ENCODE measurements at regions not wholly inside any gene's neighbourhood (a gene's known extent, or its start where the extent isn't known, plus 50 kb on each side); places are given as distances from the start of the nearest gene placed in this dataset.

- CTCF ChIA-PET, result interaction anchor here (1.4 kb wide), 1 partner anchor 15 kb away, joined by 3 read pairs; no protein-coding TSS in a partner anchor
- H3K9me3 Mint-ChIP-seq, result peaks cover 17% of the 10 kb centered on the region
- no peak for TF ChIP-seq CTCF (IDR thresholded peaks at IDR 0.05)
- peaks cover 4% of the 10 kb centered on the region for H3K36me3 Mint-ChIP-seq (ENCODE audit: low read depth)
- DNase-seq (no peak), ATAC-seq (no peak)
- peaks cover 1% of the 10 kb centered on the region for H3K27me3 Mint-ChIP-seq
- H3K4me1 Mint-ChIP-seq (ENCODE audit: low read depth), result peaks cover 9% of the 10 kb centered on the region
- POLR2A ChIA-PET, result no interaction called here
- no peak overlapping the region for H3K4me3 Mint-ChIP-seq
- intact Hi-C loops (cut with micrococcal nuclease), result no loop called here
- H3K27ac Mint-ChIP-seq, result no peak overlapping the region
These were observed 76.7 kb upstream of the RAPGEF4 start for GRCh38 chr2:172658945-172659344.

DNA sequence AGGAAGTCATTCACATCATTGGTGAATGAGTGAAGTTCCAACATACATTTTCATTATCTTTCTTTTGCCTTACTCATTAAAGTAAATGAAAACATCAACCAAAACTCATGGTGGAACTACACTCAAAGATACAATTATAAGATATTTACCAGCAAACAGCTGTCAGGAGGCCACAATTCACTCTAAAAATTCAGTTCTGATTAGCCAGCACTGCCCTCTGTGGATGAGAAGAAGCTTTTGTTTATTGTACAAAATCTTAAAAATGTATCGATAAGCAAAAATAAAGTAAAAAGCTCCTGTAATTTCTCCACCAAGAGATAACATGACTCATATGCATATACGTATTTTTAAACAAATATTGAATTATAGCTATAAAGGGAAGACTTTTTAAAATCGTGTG is 73.5 kb upstream of the RAPGEF4 start:
- TF ChIP-seq CTCF (IDR thresholded peaks at IDR 0.05), result no peak
- peaks cover 32% of the 10 kb centered on the region for H3K9me3 Mint-ChIP-seq
- ChIA-PET CTCF (interaction anchor here (0.8 to 2.0 kb wide), 3 partner anchors 9 to 48 kb away, joined by 3 to 8 read pairs (median 5); no protein-coding TSS in a partner anchor), POLR2A (interaction anchor here (0.9 kb wide), 1 partner anchor 123 kb away, joined by 3 read pairs; no protein-coding TSS in a partner anchor)
- ATAC-seq, result no peak
- H3K4me3 Mint-ChIP-seq, result no peak overlapping the region
- H3K27me3 Mint-ChIP-seq, result peaks cover 1% of the 10 kb centered on the region
- intact Hi-C loops (cut with micrococcal nuclease), result no loop called here
- peaks cover 4% of the 10 kb centered on the region for H3K36me3 Mint-ChIP-seq (ENCODE audit: low read depth)
- DNase-seq, result no peak
- no peak overlapping the region for H3K27ac Mint-ChIP-seq
- H3K4me1 Mint-ChIP-seq (ENCODE audit: low read depth), result no peaks in the 10 kb centered on the region

- intact Hi-C loops (cut with micrococcal nuclease), result no loop called here
- H3K4me1 Mint-ChIP-seq (ENCODE audit: low read depth), result no peaks in the 10 kb centered on the region
- DNase-seq, result no peak
These were observed 70.9 kb upstream of the RAPGEF4 start for GRCh38 chr2:172664766-172665165.

GRCh38 chr2:172667581-172668325 is 67.9 kb upstream of the RAPGEF4 start:
- no peak overlapping the region for H3K4me3 Mint-ChIP-seq
- no peak for TF ChIP-seq CTCF (IDR thresholded peaks at IDR 0.05)
- CTCF ChIA-PET, result interaction anchor here (1.3 kb wide), 1 partner anchor 10 kb away, joined by 4 read pairs; no protein-coding TSS in a partner anchor
- intact Hi-C loops (cut with micrococcal nuclease), result no loop called here
- ATAC-seq (no peak), DNase-seq (no peak)
- H3K36me3 Mint-ChIP-seq (ENCODE audit: low read depth), result no peaks in the 10 kb centered on the region
- POLR2A ChIA-PET, result interaction anchor here (0.6 kb wide), 1 partner anchor 548 kb away, joined by 4 read pairs; no protein-coding TSS in a partner anchor
- no peak overlapping the region for H3K27ac Mint-ChIP-seq
- H3K9me3 Mint-ChIP-seq, result peaks cover 17% of the 10 kb centered on the region
- H3K27me3 Mint-ChIP-seq, result peaks cover under 1% of the 10 kb centered on the region
- H3K4me1 Mint-ChIP-seq (ENCODE audit: low read depth), result no peaks in the 10 kb centered on the region

More at GRCh38 chr2:172664766-172665165, 70.9 kb upstream of the RAPGEF4 start:
- TF ChIP-seq CTCF (IDR thresholded peaks at IDR 0.05), result no peak
- Mint-ChIP-seq H3K27me3 (peaks cover 1% of the 10 kb centered on the region), H3K9me3 (peaks cover 19% of the 10 kb centered on the region), H3K27ac (no peak overlapping the region), H3K4me3 (no peak overlapping the region), H3K36me3 (ENCODE audit: low read depth) (no peaks in the 10 kb centered on the region)
- ATAC-seq, result no peak
- ChIA-PET CTCF (no interaction called here), POLR2A (no interaction called here)

- H3K27ac Mint-ChIP-seq, result no peak overlapping the region
- intact Hi-C loops (cut with micrococcal nuclease), result no loop called here
- DNase-seq, result no peak
- no peak overlapping the region for H3K4me3 Mint-ChIP-seq
- H3K36me3 Mint-ChIP-seq (ENCODE audit: low read depth), result no peaks in the 10 kb centered on the region
- peaks cover 6% of the 10 kb centered on the region for H3K9me3 Mint-ChIP-seq
- ChIA-PET POLR2A (no interaction called here), CTCF (no interaction called here)
- no peaks in the 10 kb centered on the region for H3K27me3 Mint-ChIP-seq
- TF ChIP-seq CTCF (IDR thresholded peaks at IDR 0.05), result no peak
- no peak for ATAC-seq
- H3K4me1 Mint-ChIP-seq (ENCODE audit: low read depth), result peaks cover 2% of the 10 kb centered on the region
These were observed 64.1 kb upstream of the RAPGEF4 start for GRCh38 chr2:172671501-172671900.
